Fibroblast of skin of right biceps (primary cell): ENCODE measurements at regions not wholly inside any gene's neighbourhood (a gene's known extent, or its start where the extent isn't known, plus 50 kb on each side); places are given as distances from the start of the nearest gene placed in this dataset.
A peak's percentile ranks its signal among the peaks of the same experiment; 100 is the strongest.
"Not testable (repeated sequence)": the region's sequence is repeated elsewhere in the genome, so short reads cannot be mapped to it uniquely, and the experiment has no call there.

Experiments
- DNase-seq: peaks from one replicate; pipeline ENCODE4 v3.0.0-alpha.2; 2013

- no peak for DNase-seq
Measured at GRCh38 chr6:14379568-14379967, 262.0 kb downstream of the CD83 start.

DNA sequence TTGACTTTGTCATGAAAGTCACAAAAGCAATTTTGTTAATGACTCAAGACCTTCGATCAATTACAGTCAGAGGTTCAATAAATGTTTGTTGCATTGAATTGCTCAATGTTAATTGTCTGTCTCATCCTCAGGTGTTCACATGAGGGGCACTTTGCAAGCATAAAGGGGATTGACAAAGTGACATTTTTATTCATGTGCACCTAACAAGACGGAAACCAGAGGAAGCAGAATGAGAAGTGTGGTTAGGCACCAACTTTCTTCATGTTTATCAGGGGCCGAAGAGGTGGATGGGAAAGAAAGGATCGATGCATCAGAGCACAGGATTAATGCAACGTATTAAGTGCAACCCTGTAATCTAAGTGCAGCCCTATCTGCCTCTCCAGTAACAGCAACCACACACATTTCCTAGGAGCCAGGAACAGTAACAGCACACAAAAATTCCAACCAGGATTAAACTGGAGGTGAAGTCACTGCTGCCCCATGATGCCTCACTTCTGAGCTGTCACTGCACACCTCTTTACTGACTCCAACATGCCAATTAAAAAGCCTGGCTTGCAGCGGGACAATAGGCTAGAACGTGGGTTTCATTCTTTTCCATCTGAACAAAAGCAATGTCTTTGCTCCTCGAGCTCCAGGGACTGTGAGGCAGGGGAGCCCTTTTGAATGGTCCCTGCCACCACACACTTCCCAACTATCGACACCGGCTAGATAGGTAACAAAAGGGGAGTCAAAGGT is 262.7 kb downstream of the CD83 start:
- no peak for DNase-seq

DNA sequence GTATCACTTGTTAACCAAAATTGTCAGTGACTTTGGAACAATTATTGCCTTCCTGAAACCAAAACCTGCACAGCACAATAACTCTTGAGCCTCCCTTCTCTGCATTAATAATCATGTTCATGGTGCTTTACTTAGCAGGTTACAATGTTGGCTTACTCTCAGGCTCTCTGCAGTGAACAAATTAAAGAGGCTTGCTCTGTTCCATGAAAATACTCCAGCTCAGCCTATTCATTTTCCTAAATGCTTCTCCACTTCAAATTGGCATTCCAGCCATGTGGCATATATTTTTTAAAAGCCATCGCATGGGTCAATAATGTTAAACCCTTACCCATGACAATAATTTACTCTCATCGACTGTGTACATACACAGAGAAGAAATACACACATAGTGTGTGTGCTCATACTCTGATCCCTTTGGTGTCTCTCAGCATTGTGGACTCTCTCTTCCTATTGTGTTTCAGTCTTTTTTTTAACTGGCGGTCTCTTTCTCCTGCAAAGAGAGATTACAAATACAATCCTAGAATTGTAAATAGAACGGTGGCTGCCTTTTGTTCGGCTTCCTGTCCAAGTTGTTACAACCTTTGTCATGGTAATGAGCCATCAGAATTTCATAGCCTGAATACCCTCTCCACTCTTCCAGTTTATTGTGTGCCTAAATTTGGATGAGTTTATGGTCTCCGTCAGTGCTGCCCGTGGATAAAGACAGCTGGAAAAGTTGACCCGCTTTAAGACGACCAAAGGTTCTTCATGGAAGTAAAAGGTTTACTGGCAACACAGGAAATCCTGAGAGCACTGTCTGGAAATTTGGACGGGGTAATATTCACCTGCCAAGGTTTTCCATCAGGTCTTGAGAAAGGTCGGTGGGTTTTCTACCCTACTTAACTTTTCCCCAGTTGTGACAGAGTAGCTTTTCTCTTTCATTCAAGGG is 263.6 kb downstream of the CD83 start:
- no peak for DNase-seq

DNA sequence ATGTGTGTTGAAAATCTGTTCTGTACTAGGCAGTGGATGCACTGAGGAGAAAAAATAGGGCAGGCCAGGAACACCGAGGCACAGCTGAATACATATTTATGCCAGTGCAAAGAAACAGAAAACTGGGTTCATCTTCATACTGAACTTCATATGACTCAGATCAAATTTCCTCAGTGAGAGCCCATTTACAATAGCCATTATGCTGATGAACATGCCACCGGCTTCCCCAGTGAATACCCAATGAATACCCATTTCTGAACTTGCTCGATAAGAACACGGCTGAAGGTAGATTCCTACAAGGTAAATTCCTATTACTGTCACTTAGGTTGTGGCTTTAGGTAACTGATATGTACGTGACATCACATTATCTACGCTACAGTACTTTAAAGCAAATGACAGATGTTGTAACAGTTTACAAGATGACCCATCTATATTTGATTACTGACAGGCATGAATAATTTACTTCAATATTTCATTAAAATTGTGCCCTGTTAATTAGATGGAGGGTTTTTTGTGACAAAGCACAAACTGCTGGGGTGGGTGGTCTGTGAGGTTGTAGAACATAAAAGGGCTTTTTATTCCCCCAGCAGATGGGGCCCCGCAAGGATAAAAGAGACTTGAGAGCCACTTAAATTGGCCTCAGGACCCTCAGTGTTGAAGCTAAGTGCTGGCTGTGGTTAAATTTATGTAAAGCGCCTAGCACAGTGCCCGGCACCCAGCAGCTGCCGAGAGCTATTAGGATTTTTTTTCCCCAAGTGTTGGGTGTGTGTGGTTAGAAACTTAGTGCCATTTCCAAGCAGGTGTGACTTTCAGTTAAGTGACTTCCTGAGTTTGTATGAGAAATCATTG is 264.5 kb downstream of the CD83 start:
- no peak for DNase-seq

DNA sequence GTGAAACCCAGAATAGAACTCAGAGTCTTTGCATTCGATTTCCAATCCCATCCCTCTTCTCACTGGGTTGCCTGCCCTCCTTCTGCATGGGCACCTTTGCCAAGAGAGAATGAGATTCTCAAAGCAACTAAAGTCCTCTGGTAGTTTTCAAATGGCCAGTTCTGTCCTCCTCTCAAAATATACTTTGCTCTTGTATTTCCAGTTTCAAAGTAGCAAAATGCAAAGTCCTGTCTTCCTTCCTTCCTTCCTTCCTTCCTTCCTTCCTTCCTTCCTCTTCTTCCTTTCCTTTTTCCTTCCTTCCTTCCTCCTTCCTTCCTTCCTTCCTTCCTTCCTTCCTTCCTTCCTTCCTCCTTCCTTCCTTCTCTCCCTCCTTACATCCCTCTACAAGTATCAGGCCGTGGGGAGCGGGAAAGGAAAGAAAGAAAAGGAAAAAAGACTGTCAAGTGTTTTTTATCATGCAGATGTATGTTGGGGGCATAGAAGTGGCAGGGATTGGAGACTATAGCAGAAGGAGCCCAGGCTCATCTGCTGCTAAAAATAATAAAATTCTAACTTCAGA is 265.2 kb downstream of the CD83 start:
- no peak for DNase-seq

DNA sequence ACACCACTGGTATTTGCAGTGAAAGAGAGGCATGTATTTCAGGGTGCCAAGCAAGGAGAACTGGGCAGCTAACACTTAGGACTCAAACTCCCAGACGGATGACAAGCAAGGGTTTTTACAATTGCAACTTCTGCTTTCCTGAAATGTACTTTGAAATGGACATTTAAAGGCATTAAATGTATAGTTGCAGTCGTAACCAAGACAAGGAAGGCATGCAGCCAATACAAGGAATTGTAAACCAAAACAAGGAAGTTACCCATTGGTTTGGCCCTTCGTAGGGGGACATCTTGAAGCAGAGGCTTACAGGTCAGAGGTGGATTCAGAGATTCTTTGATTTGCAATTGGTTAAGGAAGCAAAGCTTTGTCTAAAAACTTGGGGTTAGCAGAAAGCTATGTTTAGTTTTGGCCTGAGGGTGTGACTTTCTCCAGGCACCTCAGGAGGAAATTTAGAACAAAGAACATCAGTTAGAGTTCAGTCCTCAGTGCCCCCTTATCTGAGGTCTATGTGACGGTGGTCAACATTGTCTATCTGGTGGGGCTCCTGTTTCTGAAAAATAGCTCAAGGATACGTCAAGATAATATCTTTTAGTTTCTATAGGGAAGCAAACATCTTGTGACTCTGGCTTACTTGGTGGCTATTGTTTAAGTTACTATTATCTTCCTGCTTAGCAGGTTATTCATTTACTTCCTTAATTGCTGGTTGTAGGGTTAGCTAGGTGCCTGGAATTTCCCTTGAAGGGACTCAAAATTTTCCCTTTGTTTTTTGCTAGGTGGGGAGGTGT is 266.0 kb downstream of the CD83 start:
- DNase-seq = no peak

GRCh38 chr6:14384175-14384949 is 266.8 kb downstream of the CD83 start:
- no peak for DNase-seq

GRCh38 chr6:14386263-14386662 is 268.7 kb downstream of the CD83 start:
- no peak for DNase-seq

GRCh38 chr6:14386668-14387067 is 269.1 kb downstream of the CD83 start:
- DNase-seq = no peak

DNA sequence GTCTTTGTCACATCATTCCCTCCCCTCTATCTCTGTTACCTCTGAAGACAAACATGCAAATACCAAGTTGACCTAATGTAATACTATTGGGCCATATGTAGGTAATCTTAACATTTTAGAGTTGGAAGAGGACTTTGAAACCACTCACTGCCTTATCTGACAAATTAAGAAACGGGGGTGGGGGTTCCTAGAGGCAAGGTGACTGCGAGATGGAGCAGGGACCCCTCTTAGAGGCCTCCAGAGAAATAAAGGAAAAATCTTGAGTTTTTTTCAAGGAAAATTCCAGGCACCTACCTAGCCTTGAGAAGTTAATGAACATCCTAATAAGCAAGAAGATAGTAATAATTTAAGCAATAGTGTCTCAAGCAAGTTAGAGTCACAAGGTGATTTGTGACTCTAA is 270.8 kb downstream of the CD83 start:
- no peak for DNase-seq

- DNase-seq = not testable (repeated sequence)
Measured at GRCh38 chr6:14389776-14390175, 272.2 kb downstream of the CD83 start.

GRCh38 chr6:14390805-14391204 is 273.2 kb downstream of the CD83 start:
- no peak for DNase-seq

DNA sequence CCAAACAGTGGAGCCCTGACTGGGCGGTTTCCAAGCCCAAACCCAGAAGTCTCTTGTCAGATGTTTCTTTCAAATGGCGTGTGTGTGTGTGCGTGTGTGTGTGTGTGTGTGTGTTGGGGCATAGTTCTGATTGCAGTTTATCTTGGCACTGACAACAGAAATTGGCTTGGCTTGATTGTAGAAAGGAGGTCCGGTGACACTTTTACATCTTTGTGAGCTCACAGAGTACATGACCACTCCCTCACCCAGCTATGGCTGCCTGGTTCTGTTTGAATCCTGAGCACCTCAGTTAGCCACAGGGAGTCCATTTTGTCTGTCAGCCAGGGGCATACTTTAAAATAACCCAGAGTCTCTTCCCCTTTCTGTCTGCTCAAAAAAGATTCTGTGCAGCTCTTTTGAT is 276.3 kb downstream of the CD83 start:
- DNase-seq = no peak

DNA sequence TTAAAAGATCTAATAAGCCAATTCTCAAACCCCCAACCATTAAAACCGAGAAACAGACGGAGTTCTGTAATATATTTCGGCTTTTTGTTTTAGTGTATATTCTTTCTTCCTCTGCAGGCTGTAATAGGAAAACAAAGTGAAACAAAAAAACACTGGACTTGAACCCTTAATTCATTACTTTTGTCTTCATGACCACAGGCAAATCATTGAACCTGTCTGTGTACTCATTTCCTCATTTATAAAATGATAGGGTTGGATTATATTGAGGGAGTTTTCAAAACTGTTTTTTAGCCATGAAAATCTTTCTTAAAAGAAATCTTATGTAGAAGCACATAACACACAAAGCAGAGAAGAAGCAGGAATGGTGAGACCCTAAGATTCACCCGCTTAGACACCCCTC is 278.8 kb downstream of the CD83 start:
- no peak for DNase-seq

- DNase-seq = peak; percentile 29
Measured at GRCh38 chr6:14396826-14397517, 279.4 kb downstream of the CD83 start.

DNA sequence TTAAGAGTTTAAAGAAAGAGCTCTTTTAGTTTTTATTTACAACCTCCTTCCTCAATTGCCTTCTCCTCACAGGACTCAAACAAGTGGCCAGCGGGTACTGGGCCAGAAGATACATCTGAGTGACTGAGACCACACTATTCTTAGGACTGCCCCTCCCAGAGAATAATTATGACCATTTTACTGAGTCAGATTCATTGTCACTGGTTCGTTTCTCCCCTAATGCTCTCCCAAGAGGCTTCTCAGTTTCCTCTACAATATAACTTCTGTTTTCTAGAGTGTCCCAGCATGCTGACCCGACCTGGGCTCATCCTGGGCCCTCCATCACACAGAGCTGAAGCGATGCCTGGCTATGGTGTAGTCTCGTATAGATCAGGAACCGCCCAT is 279.9 kb downstream of the CD83 start:
- no peak for DNase-seq

GRCh38 chr6:14398953-14399352 is 281.4 kb downstream of the CD83 start:
- no peak for DNase-seq

- DNase-seq = no peak
Measured at GRCh38 chr6:14399635-14400034, 282.1 kb downstream of the CD83 start.

DNA sequence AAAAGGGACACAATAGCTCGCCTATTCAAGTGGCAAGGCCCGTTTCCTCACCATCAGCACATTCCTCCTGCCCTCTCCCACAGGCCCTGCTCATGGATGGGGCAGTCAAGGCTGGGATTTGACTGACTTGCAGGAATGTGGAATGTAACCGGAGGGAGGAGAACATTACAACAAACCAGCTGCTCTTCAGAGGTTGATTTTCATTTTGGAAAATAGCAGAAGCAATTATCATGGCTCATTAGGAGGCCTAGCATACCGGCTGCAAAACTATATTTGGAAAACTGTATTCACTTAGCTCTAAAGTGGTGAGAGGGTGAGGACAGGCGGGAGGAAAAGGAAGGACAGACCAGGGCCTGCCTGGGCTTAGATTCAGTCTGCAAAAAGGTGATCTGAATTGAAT is 283.7 kb downstream of the CD83 start:
- DNase-seq = peak; percentile 36

- no peak for DNase-seq
Measured at GRCh38 chr6:14406614-14407331, 289.2 kb downstream of the CD83 start.
